IPS-NIHi7 (cell line): ENCODE measurements at regions not wholly inside any gene's neighbourhood (a gene's known extent, or its start where the extent isn't known, plus 50 kb on each side); places are given as distances from the start of the nearest gene placed in this dataset.
"Not testable (repeated sequence)": the region's sequence is repeated elsewhere in the genome, so short reads cannot be mapped to it uniquely, and the experiment has no call there.

Source experiments
- DNase-seq: peaks from one replicate; pipeline ENCODE4 v3.0.0; 2012; ENCODE audit warnings: mixed read lengths; ENCODE audit errors: extremely low spot score

GRCh38 chr12:82529101-82529500 is 157.6 kb upstream of the TMTC2 start:
- no peak for DNase-seq

GRCh38 chr12:82529954-82530353 is 156.8 kb upstream of the TMTC2 start:
- no peak for DNase-seq

GRCh38 chr12:82530394-82530793 is 156.3 kb upstream of the TMTC2 start:
- no peak for DNase-seq

- DNase-seq, result no peak
Observed at GRCh38 chr12:82533341-82533740, 153.4 kb upstream of the TMTC2 start.

GRCh38 chr12:82537436-82537835 is 149.3 kb upstream of the TMTC2 start:
- no peak for DNase-seq

- DNase-seq, result no peak
Observed at GRCh38 chr12:82554529-82554928, 132.2 kb upstream of the TMTC2 start.

- no peak for DNase-seq
Observed at GRCh38 chr12:82555699-82556098, 131.0 kb upstream of the TMTC2 start.

- DNase-seq, result no peak
Observed at GRCh38 chr12:82565966-82566365, 120.7 kb upstream of the TMTC2 start.

- no peak for DNase-seq
Observed at GRCh38 chr12:82567688-82568087, 119.0 kb upstream of the TMTC2 start.

- no peak for DNase-seq
Observed at GRCh38 chr12:82574191-82574590, 112.5 kb upstream of the TMTC2 start.

- no peak for DNase-seq
Observed at GRCh38 chr12:82578725-82579124, 108.0 kb upstream of the TMTC2 start.

- no peak for DNase-seq
Observed at GRCh38 chr12:82583756-82584155, 103.0 kb upstream of the TMTC2 start.

GRCh38 chr12:82593143-82593542 is 93.6 kb upstream of the TMTC2 start:
- no peak for DNase-seq

- no peak for DNase-seq
Observed at GRCh38 chr12:82593901-82594396, 92.8 kb upstream of the TMTC2 start.

- DNase-seq, result no peak
Observed at GRCh38 chr12:82595941-82596340, 90.8 kb upstream of the TMTC2 start.

- no peak for DNase-seq
Observed at GRCh38 chr12:82596483-82596882, 90.2 kb upstream of the TMTC2 start.

GRCh38 chr12:82600379-82600778 is 86.3 kb upstream of the TMTC2 start:
- no peak for DNase-seq

GRCh38 chr12:82603647-82604046 is 83.1 kb upstream of the TMTC2 start:
- not testable (repeated sequence) for DNase-seq

- DNase-seq, result no peak
Observed at GRCh38 chr12:82605115-82605514, 81.6 kb upstream of the TMTC2 start.

- DNase-seq, result no peak
Observed at GRCh38 chr12:82608706-82609105, 78.0 kb upstream of the TMTC2 start.

- no peak for DNase-seq
Observed at GRCh38 chr12:82609234-82609914, 77.3 kb upstream of the TMTC2 start.

- no peak for DNase-seq
Observed at GRCh38 chr12:82619644-82620043, 67.1 kb upstream of the TMTC2 start.

GRCh38 chr12:82620917-82621316 is 65.8 kb upstream of the TMTC2 start:
- DNase-seq, result no peak

GRCh38 chr12:82625523-82625922 is 61.2 kb upstream of the TMTC2 start:
- no peak for DNase-seq
